ENCODE measurements at regions not wholly inside any gene's neighbourhood (a gene's known extent, or its start where the extent isn't known, plus 50 kb on each side); places are given as distances from the start of the nearest gene placed in this dataset.

DNA sequence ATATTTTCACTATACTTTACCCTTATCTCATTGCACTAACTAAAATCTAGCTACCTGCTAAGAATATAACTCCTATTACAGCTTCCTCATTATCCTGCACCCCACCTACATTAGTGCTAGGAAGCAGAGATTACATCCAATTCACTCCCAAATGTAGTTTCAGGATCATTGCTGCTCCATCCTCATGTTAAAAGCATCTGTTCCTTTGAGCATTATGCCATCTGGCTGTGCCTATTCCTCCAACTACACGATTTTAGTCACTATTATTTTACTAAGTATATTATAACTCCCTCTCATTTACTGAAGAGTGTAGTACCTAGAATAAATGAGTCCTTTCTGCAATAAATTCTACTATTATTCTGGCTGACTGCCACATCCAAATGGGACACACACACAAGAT is 1586.9 kb downstream of the TECRL start:
- TF ChIP-seq, protein P1, sequence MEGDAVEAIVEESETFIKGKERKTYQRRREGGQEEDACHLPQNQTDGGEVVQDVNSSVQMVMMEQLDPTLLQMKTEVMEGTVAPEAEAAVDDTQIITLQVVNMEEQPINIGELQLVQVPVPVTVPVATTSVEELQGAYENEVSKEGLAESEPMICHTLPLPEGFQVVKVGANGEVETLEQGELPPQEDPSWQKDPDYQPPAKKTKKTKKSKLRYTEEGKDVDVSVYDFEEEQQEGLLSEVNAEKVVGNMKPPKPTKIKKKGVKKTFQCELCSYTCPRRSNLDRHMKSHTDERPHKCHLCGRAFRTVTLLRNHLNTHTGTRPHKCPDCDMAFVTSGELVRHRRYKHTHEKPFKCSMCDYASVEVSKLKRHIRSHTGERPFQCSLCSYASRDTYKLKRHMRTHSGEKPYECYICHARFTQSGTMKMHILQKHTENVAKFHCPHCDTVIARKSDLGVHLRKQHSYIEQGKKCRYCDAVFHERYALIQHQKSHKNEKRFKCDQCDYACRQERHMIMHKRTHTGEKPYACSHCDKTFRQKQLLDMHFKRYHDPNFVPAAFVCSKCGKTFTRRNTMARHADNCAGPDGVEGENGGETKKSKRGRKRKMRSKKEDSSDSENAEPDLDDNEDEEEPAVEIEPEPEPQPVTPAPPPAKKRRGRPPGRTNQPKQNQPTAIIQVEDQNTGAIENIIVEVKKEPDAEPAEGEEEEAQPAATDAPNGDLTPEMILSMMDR (IDR thresholded peaks at IDR 0.05; ENCODE audit: low read depth, low read length, missing control alignments) = no peak
- DNase-seq (ENCODE audit: extremely low read depth, low read depth) = no peak
- no peak overlapping the region for H3K4me3 ChIP-seq (replicated peaks; ENCODE audit: low read depth, low read length)

DNA sequence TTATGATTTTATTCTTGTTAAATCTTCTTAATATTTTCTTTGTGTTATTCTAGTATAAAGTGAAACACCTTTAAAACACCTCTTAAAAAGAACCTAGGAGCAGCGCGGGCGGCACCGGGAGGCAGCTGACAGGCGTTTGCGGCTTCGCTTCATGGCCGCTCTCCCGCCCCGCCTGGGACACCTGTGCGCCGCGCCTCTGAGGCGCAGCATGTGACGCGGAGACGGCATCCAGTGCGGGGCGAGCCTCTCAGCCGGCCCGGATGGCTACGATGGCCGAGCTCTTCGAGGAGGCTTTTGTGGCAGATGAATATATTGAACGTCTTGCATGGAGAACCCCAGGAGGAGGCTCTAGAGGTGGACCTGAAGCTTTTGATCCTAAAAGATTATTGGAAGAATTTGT is 1592.7 kb downstream of the TECRL start:
- no peak overlapping the region for H3K4me3 ChIP-seq (replicated peaks; ENCODE audit: low read depth, low read length)
- TF ChIP-seq, protein P1 (IDR thresholded peaks at IDR 0.05; ENCODE audit: low read depth, low read length, missing control alignments) = no peak
- DNase-seq (ENCODE audit: extremely low read depth, low read depth) = no peak

DNA sequence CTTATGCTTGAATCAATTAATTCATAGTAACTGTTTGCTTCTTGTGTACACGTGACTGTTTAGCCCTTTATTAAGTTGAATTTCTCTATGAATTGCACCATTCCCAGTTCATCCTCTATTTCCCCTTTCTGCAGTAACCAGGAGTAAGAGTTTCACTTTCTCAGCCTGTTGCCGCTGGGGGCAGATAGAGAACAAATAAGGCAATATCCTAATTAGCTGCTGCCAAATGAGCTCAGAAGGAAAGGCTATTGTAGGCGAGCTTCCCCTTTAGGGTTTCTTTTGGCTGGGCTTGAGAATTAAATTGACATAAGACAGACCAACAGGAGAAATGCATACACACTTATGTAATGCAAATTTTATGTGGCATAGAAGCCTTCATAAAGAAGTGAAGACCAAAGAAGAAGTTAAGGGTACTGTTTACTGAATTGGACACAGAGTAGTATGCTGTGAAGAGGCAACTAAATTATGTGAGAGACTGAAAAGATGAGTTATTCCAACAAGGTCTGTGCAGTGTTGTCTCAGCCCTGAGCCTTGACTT is 1594.7 kb downstream of the TECRL start:
- TF ChIP-seq, protein P1 (IDR thresholded peaks at IDR 0.05; ENCODE audit: low read depth, low read length, missing control alignments) = no peak
- DNase-seq (ENCODE audit: extremely low read depth, low read depth) = no peak
- no peak overlapping the region for H3K4me3 ChIP-seq (replicated peaks; ENCODE audit: low read depth, low read length)

DNA sequence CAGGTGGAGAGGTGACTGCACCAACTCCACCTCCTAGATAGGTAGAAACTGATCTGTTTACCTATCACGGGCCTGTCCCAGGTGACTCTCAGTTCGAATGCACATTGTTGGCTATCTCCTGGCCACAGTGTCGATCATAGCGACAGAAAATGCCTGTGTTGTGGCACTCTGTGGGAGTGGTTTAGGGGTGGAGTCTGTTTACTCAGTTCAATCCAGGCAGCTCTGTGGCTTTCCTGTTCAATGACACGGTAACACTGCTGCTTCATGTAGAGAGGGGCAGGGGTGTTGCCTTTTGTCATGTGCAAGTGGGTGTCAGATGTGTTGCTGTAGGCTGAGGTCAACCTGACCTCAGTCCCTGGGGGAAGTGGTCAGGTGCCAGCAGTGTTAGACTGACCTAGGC is 1602.4 kb downstream of the TECRL start:
- TF ChIP-seq, protein P1 (IDR thresholded peaks at IDR 0.05; ENCODE audit: low read depth, low read length, missing control alignments) = no peak
- DNase-seq (ENCODE audit: extremely low read depth, low read depth) = no peak
- no peak overlapping the region for H3K4me3 ChIP-seq (replicated peaks; ENCODE audit: low read depth, low read length)

DNA sequence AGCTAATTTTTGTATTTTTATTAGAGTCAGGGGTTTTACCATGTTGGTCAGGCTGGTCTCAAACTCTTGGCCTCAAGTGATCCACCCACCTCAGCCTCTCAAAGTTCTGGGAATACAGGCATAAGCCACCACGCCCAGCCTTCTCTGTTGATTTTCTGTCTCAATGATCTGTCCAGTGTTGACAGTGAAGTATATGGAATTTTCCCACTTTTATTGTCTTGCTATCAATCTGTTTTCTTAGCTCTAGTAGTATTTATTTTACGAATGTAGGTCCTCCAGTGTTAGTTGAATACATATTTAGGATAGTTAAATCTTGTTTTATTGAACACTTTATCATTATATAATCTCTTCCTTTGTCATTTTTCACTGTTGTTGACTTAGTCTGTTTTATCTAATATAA is 1603.9 kb downstream of the ADGRL3 start:
- H3K4me3 ChIP-seq (replicated peaks; ENCODE audit: low read depth, low read length) = no peak overlapping the region
- no peak for DNase-seq (ENCODE audit: extremely low read depth, low read depth)
- TF ChIP-seq, protein P1 (IDR thresholded peaks at IDR 0.05; ENCODE audit: low read depth, low read length, missing control alignments) = no peak

DNA sequence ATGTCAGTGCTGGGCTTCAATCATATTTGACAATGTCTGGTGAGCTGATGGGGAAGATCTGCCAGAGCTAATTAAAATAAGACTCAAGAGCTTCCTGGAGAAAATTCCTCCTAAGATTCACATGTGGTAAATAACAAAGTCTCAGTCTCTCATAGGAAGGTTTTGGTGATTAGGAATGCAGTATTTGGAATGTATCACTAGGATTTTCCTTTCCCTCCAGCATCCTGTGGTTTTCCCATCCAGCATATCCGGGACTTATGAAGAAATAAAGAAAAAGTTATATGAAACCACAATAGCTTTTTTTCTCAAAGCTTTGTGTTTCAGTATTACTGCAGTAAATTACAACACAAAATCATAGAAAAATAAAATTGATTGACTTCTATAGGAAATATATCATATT is 1597.1 kb downstream of the ADGRL3 start:
- TF ChIP-seq, protein P1 (IDR thresholded peaks at IDR 0.05; ENCODE audit: low read depth, low read length, missing control alignments) = no peak
- DNase-seq (ENCODE audit: extremely low read depth, low read depth) = no peak
- no peak overlapping the region for H3K4me3 ChIP-seq (replicated peaks; ENCODE audit: low read depth, low read length)

DNA sequence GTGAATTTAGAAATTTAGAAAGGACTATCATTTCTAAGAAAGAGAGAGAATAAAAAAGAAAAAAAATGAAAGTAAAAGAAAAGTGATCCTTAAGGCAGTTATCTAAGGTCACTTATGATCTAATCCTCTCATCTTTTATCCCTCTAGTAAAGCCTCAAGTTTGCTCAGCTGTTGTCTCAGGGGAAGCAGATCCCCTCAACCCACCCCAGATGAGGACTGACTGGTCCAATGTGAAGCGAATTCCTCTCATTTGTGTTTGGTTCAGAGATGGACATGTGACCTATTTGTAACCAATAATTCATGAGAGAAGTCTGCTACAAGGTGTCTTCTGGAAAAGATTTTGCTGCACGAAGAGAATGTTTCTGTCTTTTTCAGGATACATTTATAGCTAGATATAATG is 1591.3 kb downstream of the ADGRL3 start:
- DNase-seq (ENCODE audit: extremely low read depth, low read depth) = no peak
- no peak overlapping the region for H3K4me3 ChIP-seq (replicated peaks; ENCODE audit: low read depth, low read length)
- TF ChIP-seq, protein P1 (IDR thresholded peaks at IDR 0.05; ENCODE audit: low read depth, low read length, missing control alignments) = no peak
